Activated CD8-positive, alpha-beta memory T cell treated with anti-CD3 and anti-CD28 coated beads for 1 hour (primary cell): ENCODE measurements at regions not wholly inside any gene's neighbourhood (a gene's known extent, or its start where the extent isn't known, plus 50 kb on each side); places are given as distances from the start of the nearest gene placed in this dataset.

Experiments
- DNase-seq, 2 donors: peaks; one replicate each; pipeline ENCODE4 v3.0.0-alpha.2; 2020; ENCODE audit warnings: low read depth in 1 of 2; ENCODE audit errors: extremely low read depth in 1 of 2

GRCh38 chr18:45467293-45467692, 148.0 kb upstream of the SLC14A2 start:
- no peak for DNase-seq

- no peak for DNase-seq
These were observed 147.3 kb upstream of the SLC14A2 start for GRCh38 chr18:45467945-45468344.

DNA sequence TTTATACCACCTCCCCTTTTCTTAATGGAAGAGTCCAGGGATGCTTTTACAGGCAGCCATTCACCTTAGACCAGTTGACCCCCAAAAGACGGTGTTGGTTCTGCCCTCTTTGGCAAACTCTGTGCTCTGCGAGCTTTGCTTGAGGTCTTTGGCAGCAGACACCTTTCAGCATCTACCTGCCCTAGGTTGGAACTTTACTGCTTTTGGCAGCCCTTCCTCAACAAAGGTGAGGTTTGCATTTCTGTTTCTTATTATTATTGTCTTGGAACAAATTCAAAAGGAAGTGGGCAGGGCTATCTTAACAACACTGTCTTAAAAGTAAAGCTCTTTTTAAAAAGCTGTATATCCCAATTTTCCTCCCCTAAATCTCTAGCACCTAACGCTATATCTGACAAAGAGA, 136.4 kb upstream of the SLC14A2 start:
- no peak for DNase-seq

- no peak for DNase-seq
These were observed 134.9 kb upstream of the SLC14A2 start for GRCh38 chr18:45480219-45481015.

DNA sequence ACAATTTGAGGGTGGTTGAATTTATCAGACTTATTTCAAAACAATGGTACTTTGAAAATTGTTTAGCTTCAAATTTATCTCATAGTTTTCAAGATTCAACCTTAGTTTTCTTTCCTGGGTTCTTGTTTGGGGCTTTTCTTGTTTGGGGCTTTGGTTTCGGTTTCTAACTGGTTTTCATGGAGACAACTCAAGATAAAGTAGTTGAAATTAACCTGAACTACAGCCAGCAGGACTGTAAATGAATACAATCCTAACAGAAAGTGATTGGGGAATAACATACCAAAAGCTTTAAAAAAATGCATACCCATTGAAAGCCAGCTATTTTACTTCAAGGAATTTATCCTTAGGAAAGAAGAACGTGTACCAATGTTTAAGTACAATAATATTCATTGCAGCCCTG, 133.5 kb upstream of the SLC14A2 start:
- no peak for DNase-seq

GRCh38 chr18:45482286-45482685, 133.0 kb upstream of the SLC14A2 start:
- DNase-seq = no peak

- DNase-seq = no peak
These were observed 127.7 kb upstream of the SLC14A2 start for GRCh38 chr18:45487581-45487980.

DNA sequence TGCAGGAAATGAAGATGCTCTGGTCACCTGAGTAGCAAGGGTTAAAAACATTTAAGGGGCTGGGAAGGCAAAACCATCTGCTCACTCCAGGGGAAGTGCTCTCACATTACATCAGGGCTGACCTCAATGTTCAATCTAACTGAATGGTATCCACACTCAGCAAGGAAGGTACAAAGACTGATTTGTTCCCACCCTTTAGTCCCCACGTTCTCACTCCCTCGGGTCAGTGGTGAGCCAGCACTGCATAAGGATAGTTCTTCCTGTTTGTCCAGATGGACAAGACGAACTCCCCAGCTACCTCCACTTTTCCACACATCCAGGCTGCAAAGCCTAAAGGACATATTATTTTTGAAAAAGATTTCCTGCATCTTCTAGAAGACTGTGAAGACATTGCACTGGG, 126.6 kb upstream of the SLC14A2 start:
- no peak for DNase-seq

GRCh38 chr18:45493830-45494229, 121.4 kb upstream of the SLC14A2 start:
- DNase-seq = no peak

- DNase-seq = no peak
These were observed 120.5 kb upstream of the SLC14A2 start for GRCh38 chr18:45494811-45495210.

GRCh38 chr18:45496741-45497140, 118.5 kb upstream of the SLC14A2 start:
- no peak for DNase-seq

DNA sequence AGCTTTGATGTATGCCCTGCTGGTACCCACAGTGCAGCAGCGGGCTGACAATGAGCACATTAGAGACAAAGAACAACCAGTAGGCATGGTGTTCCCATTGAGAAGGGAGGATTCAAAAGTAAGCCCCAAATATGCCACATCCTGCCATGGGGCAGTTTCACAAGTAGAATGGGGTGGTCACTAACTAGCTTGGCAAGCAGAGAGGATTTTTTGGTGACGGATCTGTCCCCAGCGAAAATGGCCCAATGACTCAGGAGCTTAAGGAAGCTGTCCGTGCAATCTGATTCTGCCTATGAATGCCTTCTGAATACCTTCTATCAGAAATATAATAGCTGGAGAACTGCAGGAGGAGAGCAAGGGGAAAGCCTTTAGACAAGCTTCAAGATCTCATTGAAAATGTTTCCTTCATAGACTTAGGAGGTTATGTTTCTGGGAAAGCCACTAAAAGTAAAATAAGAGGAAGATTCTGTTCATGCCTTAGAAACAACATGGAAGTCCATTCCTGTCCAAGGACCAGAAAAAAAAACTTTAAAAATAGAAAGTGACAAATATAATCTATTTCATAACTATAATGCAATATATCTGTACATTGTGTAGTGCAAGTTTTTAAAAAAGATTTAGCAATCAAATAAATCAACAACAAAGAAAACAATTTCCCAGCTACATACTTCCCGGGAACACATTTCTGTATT, 117.5 kb upstream of the SLC14A2 start:
- DNase-seq = no peak

DNA sequence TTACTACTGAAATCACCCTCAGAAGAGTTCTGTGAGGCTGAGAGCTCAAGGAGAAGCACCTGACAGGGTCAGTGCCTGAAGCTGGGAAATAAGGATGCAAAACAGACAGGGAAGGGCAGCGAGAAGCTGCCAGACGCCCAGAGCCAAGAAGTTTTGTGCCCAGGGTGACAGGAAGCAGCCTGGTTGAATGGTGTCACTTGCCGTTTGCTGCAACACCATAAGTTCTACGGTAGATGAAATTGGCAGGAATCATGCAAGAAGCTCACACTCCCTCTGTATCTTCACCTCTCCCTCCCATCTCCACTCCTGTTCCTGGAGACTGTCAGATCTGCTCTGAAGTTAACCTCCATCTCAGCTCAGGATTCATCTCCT, 117.0 kb upstream of the SLC14A2 start:
- no peak for DNase-seq

GRCh38 chr18:45503990-45504389, 111.3 kb upstream of the SLC14A2 start:
- DNase-seq = no peak

DNA sequence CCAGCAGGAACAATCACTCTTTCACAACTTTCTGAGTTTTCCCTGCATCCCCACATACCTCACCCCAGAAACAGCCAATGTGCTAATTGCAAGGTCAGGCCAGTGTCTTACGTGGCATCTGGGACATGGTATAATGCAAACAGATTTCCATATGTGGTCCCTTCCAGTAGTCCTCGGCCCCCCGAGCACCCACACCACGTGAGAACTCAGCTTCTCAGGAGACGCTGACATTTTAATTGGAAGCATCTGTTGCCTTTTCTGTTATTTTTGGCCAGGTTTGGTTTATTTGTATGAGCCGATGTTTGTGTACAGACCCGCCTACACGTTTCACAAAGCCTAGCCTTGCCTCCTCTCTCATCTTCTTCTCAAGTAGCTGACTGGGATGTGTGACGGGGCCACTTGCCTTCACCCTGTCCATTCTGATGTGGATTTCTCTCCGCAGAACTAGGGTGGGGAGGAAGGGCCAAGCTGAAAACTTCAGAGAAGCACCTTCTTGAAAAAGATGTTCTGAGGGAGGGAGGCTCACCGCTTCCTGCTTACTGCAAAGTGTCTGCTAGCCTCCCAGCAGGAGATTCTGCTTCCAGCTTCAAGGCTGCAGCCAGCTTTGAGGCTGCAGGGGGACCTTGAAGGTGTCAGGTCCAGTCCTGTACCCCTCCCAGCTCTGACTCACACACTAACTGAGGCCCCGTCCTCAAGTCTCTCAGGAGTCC, 109.6 kb upstream of the SLC14A2 start:
- DNase-seq = no peak

- no peak for DNase-seq
These were observed 108.3 kb upstream of the SLC14A2 start for GRCh38 chr18:45506951-45507350.

DNA sequence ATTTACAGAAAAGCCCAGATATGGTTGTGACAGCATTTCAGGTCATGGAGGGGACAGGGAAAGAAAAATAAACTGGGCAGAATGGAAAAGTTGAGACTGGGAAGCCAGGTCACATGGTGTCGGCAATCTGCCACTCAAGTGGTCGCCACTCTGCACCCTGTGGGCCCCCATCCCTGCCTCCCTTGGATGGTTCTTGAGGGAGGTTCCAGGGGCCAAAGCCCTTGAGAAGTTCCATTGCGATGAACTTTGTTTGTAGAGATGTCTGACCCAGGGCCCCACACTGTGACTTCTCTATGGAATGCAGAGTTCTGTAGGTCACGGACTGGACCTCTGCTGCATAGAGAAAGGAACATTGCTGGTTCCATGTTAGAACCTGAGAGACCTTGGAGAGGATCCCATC, 105.7 kb upstream of the SLC14A2 start:
- DNase-seq = no peak

DNA sequence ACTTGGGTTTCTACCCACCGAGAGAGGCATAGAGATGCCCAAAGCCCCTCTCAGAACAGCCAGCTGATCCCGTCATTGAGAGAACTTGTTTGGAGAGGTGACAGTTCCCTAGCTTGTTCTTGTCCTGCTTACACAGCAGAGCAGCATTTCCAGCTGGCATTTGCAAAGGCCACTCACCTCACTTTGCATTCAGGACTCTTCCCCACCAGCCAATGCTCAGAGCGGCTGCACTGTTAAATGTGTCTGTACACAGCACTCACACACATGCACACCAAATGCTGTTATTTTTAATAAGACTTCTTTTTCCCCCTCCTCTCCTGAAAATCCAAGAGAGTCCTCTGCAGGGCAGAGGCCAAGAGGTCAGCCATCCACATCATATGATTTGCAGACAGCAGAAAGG, 104.6 kb upstream of the SLC14A2 start:
- no peak for DNase-seq

DNA sequence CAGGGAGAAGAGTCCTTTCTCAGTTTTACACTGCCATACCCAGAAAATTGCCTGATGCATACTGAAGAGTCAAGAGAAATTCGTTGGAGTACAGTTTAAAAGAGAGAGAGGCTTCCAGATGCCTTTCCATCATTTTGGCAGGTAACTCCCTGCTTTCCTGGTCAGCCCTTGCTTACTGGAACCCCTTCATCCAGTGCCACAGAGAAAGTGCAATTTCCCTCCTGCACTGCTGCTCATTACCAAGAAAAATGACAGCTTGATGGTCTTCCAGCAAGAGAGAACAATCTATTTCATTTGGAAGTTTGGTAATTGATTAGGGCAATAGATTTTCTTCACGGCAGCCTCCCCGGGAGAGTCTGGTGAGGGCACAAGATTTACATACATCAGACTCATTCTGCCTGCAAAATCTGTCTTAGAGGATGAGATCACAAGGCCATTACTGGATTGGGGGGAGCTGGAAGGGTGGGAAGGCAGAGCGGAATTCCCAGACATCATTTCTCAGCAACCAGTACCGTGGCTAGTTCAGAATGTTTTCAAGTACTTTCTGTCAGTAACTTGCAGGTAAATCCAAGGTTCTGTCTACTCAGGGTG, 102.8 kb upstream of the SLC14A2 start:
- no peak for DNase-seq

- no peak for DNase-seq
These were observed 98.0 kb upstream of the SLC14A2 start for GRCh38 chr18:45517181-45517741.
